Kidney (tissue), 13 donors: ENCODE measurements at regions not wholly inside any gene's neighbourhood (a gene's known extent, or its start where the extent isn't known, plus 50 kb on each side); places are given as distances from the start of the nearest gene placed in this dataset.

ENCODE experiments used
- DNase-seq, 5 donors: peaks; one replicate each; pipeline ENCODE4 v3.0.0-alpha.2; 2013 to 2020
- FAIRE-seq: peaks from 2 replicates; lab custom pipeline; 2012; peaks lifted over from hg19 to GRCh38; lab: Jason Lieb, UNC
- H3K27ac ChIP-seq, 2 donors: one replicate each; pipeline ENCODE4 v1.7.0; 2013; ENCODE audit warnings: low read depth in 2 of 2, low read length in 2 of 2, inconsistent platforms in 1 of 2
- H3K27me3 ChIP-seq: one replicate; pipeline ENCODE4 v1.7.1; 2013; ENCODE audit warnings: low read length, inconsistent platforms; ENCODE audit not compliant: control insufficient read depth, insufficient read depth
- H3K36me3 ChIP-seq, 3 donors: one replicate each; pipeline versions ENCODE4 v1.7.0 to v1.7.1; 2013; ENCODE audit warnings: low read length in 3 of 3, control low read depth in 1 of 3, inconsistent platforms in 1 of 3; ENCODE audit not compliant: insufficient read depth in 3 of 3, control insufficient read depth in 2 of 3
- H3K4me1 ChIP-seq, 3 donors: one replicate each; pipeline versions ENCODE4 v1.7.0 to v1.7.1; 2013; ENCODE audit warnings: low read length in 3 of 3, inconsistent platforms in 1 of 3, low read depth in 1 of 3; ENCODE audit not compliant: control insufficient read depth in 2 of 3, insufficient read depth in 2 of 3
- H3K4me3 ChIP-seq, 3 donors: one replicate each; pipeline versions ENCODE4 v1.7.0 to v1.8.1; 2013; ENCODE audit warnings: low read length in 3 of 3, control low read depth in 1 of 3, inconsistent platforms in 1 of 3
- H3K9ac ChIP-seq, 3 donors: one replicate each; pipeline versions ENCODE4 v1.7.0 to v1.7.1; 2013; ENCODE audit warnings: low read length in 3 of 3, control low read depth in 1 of 3, inconsistent platforms in 1 of 3
- H3K9me3 ChIP-seq, 3 donors: one replicate each; pipeline versions ENCODE4 v1.7.0 to v1.7.1; 2013; ENCODE audit warnings: low read length in 3 of 3, control low read depth in 1 of 3, inconsistent platforms in 1 of 3; ENCODE audit not compliant: control insufficient read depth in 2 of 3, insufficient read depth in 1 of 3
- intact Hi-C: fragments of 100-400 bp; cut with DNase I; formaldehyde crosslinking; loops from one replicate; pipeline ENCODE4 v1.11.1; 2022
- TF ChIP-seq, protein P1 (sequence below): IDR thresholded peaks from 3 replicates; pipeline ENCODE4 v1.5.1; 2012; ENCODE audit warnings: mild to moderate bottlenecking, moderate library complexity, borderline replicate concordance; ENCODE audit not compliant: insufficient read depth; ENCODE audit errors: extremely low read depth
- donor health status: control.
- donor health status: control.
- donor health status: control.
- donor health status: control.
- donor health status: control.
- donor health status: DM: yes; HTN: yes; CAD: no.
- donor health status: Normal renal cell carcinoma (clear cell type).

DNA sequence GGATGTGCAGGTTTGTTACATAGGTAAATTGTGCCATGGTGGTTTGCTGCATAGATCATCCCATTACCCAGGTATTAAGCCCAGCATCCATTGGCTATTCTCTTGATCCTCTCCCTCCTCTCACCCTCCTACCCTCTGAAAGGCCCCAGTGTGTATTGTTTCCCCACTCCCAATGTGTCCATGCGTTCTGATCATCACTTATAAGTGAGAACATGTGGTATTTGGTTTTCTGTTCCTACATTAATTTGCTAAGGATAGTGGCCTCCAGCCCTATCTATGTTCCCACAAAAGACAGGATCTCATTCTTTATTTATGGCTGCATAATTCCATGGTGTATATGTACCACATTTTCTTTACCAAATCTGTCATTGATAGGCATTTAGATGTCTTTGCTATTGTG lies 243.3 kb upstream of the PDE4D start:
- Histone ChIP-seq H3K27ac (no peak overlapping the region), H3K9ac (no peak overlapping the region), H3K27me3 (no peaks in the 10 kb centered on the region), H3K4me3 (no peak overlapping the region), H3K4me1 (no peaks in the 10 kb centered on the region), H3K9me3 (no peaks in the 10 kb centered on the region), H3K36me3 (no peaks in the 10 kb centered on the region)
- FAIRE-seq (no peak), DNase-seq (no peak)
- TF ChIP-seq, protein P1, sequence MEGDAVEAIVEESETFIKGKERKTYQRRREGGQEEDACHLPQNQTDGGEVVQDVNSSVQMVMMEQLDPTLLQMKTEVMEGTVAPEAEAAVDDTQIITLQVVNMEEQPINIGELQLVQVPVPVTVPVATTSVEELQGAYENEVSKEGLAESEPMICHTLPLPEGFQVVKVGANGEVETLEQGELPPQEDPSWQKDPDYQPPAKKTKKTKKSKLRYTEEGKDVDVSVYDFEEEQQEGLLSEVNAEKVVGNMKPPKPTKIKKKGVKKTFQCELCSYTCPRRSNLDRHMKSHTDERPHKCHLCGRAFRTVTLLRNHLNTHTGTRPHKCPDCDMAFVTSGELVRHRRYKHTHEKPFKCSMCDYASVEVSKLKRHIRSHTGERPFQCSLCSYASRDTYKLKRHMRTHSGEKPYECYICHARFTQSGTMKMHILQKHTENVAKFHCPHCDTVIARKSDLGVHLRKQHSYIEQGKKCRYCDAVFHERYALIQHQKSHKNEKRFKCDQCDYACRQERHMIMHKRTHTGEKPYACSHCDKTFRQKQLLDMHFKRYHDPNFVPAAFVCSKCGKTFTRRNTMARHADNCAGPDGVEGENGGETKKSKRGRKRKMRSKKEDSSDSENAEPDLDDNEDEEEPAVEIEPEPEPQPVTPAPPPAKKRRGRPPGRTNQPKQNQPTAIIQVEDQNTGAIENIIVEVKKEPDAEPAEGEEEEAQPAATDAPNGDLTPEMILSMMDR = no peak
- intact Hi-C loops = no loop called here

DNA sequence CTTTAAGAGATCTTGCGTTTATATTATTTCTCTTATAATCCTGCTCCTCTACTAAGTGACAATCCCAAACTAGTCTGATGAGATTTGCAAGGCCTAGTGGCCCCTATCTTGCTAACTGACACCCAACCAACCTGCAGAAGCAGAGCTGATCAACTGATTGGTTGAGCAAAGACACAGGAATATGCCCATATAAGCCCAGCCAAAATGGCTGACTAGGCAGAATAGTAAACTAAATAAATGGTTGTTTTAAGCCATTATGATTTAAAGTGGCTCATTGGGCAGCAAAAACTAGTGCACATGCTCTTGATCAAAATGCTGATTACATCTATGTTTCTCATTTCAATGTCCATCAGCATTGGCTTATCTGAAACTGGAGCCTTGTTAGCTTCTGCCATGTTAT lies 238.0 kb upstream of the PDE4D start:
- no peaks in the 10 kb centered on the region for H3K36me3 ChIP-seq
- H3K9me3 ChIP-seq = no peaks in the 10 kb centered on the region
- TF ChIP-seq, protein P1 = no peak
- H3K4me3 ChIP-seq = no peak overlapping the region
- H3K9ac ChIP-seq = no peak overlapping the region
- intact Hi-C loops = no loop called here
- H3K27me3 ChIP-seq = no peaks in the 10 kb centered on the region
- H3K27ac ChIP-seq = no peak overlapping the region
- FAIRE-seq (no peak), DNase-seq (no peak)
- no peaks in the 10 kb centered on the region for H3K4me1 ChIP-seq

DNA sequence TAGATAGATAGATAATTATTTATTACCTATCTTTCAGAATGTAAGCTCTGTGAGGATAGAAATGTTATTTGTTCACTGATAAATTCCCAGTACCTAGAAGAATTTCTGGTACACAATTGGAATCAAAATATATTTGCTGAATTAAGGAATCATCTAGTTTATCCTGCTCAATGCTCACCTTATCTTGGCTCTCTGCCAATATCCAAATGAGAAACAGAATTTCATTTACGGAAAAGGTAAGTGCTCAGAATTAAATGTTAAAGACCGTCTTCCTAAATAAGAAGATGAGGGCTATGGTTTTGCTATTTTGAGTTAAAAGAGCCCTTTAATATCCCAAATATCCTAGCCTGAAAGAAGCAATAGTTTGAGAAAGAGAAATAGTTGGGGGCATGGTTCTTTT lies 232.1 kb upstream of the PDE4D start:
- H3K27ac ChIP-seq = no peak overlapping the region
- no peaks in the 10 kb centered on the region for H3K27me3 ChIP-seq
- H3K36me3 ChIP-seq = no peaks in the 10 kb centered on the region
- no peak overlapping the region for H3K4me3 ChIP-seq
- intact Hi-C loops = no loop called here
- H3K4me1 ChIP-seq = no peaks in the 10 kb centered on the region
- no peak for FAIRE-seq
- no peaks in the 10 kb centered on the region for H3K9me3 ChIP-seq
- DNase-seq = no peak
- H3K9ac ChIP-seq = no peak overlapping the region
- TF ChIP-seq, protein P1 = no peak
